Glutamatergic neuron (in vitro differentiated cells): ENCODE measurements at regions not wholly inside any gene's neighbourhood (a gene's known extent, or its start where the extent isn't known, plus 50 kb on each side); places are given as distances from the start of the nearest gene placed in this dataset.

Source experiments
- DNase-seq: peaks from one replicate; pipeline ENCODE4 v3.0.0; 2022
- H3K27ac Mint-ChIP-seq: one replicate; pipeline ENCODE4 v1.8.0; 2020; ENCODE audit warnings: mild to moderate bottlenecking, mixed read lengths, inconsistent platforms; ENCODE audit not compliant: unreplicated experiment
- H3K27me3 Mint-ChIP-seq: one replicate; pipeline ENCODE4 v1.8.0; 2020; ENCODE audit warnings: mild to moderate bottlenecking, moderate library complexity, mixed read lengths, inconsistent platforms; ENCODE audit not compliant: unreplicated experiment
- H3K36me3 Mint-ChIP-seq: one replicate; pipeline ENCODE4 v1.8.0; 2020; ENCODE audit warnings: mild to moderate bottlenecking, mixed read lengths, inconsistent platforms; ENCODE audit not compliant: unreplicated experiment
- H3K4me1 Mint-ChIP-seq: one replicate; pipeline ENCODE4 v1.8.0; 2020; ENCODE audit warnings: mild to moderate bottlenecking, low read depth, mixed read lengths, inconsistent platforms; ENCODE audit not compliant: unreplicated experiment
- H3K4me3 Mint-ChIP-seq: one replicate; pipeline ENCODE4 v1.8.0; 2020; ENCODE audit warnings: mild to moderate bottlenecking, mixed read lengths, inconsistent platforms; ENCODE audit not compliant: unreplicated experiment
- H3K9me3 Mint-ChIP-seq: one replicate; pipeline ENCODE4 v1.8.0; 2020; ENCODE audit warnings: mild to moderate bottlenecking, moderate library complexity, mixed read lengths, inconsistent platforms; ENCODE audit not compliant: unreplicated experiment
- CTCF ChIP-seq: fragments of 200-600 bp; sonication (generic); IDR thresholded peaks from one replicate; pipeline ENCODE4 v1.5.0; 2021; ENCODE audit not compliant: partially characterized antibody, unreplicated experiment

DNA sequence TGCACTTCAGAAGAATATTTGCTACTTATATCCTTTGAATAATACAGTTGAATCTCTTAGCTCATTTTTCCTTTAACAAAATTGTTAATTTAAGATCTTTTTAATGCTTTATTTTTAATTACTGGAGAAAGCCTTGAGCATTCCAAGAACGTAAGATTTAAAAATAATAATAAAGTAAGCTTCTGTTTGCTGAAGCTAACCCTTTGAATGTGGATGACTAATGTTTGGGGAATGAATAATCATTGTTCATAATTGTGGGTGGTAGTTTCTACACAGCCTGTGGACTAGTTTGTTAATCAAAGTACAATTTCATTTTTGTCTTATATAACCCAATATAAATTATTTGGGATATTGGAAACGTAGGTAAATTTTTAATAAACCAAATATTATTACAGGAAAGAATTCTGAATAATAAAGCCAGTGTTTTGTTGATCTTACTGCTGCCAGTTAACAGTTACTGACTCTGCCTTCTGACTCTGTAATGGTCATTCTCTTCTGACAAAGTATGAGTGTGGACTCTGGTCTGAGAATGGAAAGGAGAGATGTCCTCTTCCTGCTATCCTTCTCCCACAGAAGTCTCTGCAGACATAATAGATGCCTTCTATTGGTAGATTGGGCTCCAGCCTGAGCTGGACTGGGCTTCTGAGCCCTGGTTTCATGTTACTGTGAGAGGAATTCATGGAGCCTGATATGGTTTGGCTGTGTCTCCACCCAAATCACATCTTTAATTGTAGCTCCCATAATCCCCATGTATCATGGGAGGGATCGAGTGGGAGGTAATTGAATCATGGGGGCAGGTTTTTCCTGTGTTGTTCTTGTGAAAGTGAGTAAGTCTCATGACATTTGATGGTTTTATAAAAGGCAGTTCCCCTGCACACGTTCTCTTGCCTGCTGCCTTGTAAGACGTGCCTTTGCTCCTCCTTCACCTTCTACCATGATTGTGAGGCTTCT, 292.7 kb upstream of the SLC39A10 start:
- Mint-ChIP-seq H3K9me3 (no peaks in the 10 kb centered on the region), H3K27me3 (no peaks in the 10 kb centered on the region), H3K36me3 (no peaks in the 10 kb centered on the region), H3K27ac (no peak overlapping the region), H3K4me1 (no peaks in the 10 kb centered on the region), H3K4me3 (no peak overlapping the region)
- TF ChIP-seq CTCF = no peak
- DNase-seq = no peak

- no peak for DNase-seq
- no peaks in the 10 kb centered on the region for H3K9me3 Mint-ChIP-seq
- no peaks in the 10 kb centered on the region for H3K4me1 Mint-ChIP-seq
- TF ChIP-seq CTCF = no peak
- no peak overlapping the region for H3K27ac Mint-ChIP-seq
- no peak overlapping the region for H3K4me3 Mint-ChIP-seq
- no peaks in the 10 kb centered on the region for H3K27me3 Mint-ChIP-seq
- no peaks in the 10 kb centered on the region for H3K36me3 Mint-ChIP-seq
These were observed 293.5 kb upstream of the SLC39A10 start for GRCh38 chr2:195363496-195363895.

DNA sequence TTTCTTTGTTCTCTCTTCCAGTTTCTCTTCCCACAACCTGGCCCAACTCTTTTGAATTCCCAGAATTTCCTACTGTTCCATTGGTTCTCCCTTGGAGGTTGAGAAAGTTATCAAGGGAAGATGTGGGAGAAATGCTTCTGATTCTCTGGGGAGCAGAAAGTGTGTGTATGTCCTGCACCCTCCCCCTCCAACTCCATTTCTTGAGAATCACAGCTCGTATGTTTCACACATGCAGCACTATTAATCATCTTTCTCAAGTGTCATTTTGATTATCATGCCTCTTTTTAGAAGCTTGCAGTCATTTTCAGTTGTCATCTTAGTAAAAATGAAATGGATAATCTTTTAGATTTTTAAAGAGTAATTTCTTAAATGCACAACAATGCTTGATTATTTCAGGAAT, 296.8 kb upstream of the SLC39A10 start:
- Mint-ChIP-seq H3K27me3 (no peaks in the 10 kb centered on the region), H3K4me1 (no peaks in the 10 kb centered on the region), H3K9me3 (no peaks in the 10 kb centered on the region), H3K27ac (no peak overlapping the region), H3K4me3 (no peak overlapping the region), H3K36me3 (no peaks in the 10 kb centered on the region)
- no peak for DNase-seq
- TF ChIP-seq CTCF = no peak

GRCh38 chr2:195359043-195359735, 297.8 kb upstream of the SLC39A10 start:
- H3K36me3 Mint-ChIP-seq = no peaks in the 10 kb centered on the region
- H3K9me3 Mint-ChIP-seq = no peaks in the 10 kb centered on the region
- no peaks in the 10 kb centered on the region for H3K4me1 Mint-ChIP-seq
- no peak overlapping the region for H3K27ac Mint-ChIP-seq
- TF ChIP-seq CTCF = no peak
- no peak overlapping the region for H3K4me3 Mint-ChIP-seq
- no peak for DNase-seq
- no peaks in the 10 kb centered on the region for H3K27me3 Mint-ChIP-seq
